HG03432 (cell line): ENCODE measurements at regions not wholly inside any gene's neighbourhood (a gene's known extent, or its start where the extent isn't known, plus 50 kb on each side); places are given as distances from the start of the nearest gene placed in this dataset.
"Not testable (repeated sequence)": the region's sequence is repeated elsewhere in the genome, so short reads cannot be mapped to it uniquely, and the experiment has no call there.

Experiments
- ATAC-seq: cut with Tn5 transposase; IDR thresholded peaks from one replicate; pipeline ENCODE4 v1.9.1; 2021; ENCODE audit warnings: mild to moderate bottlenecking, moderate library complexity; ENCODE audit not compliant: unreplicated experiment

DNA sequence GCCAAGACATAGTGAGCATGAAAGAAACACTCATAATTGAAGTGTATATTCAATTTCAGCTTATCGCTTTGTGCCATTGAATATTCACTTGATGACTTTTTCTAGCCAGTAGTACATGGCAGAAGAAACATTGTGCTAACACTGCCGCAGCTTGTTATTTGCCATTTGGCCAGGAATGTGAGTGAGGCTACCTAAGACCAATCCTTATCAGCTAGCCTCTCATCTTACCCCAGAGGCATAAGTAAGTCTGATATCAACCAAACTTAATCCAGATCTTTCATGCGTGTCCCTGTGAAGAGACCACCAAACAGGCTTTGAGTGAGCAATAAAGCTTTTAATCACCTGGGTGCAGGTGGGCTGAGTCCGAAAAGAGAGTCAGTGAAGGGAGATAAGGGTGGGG, 586.0 kb upstream of the MBL2 start:
- no peak for ATAC-seq

DNA sequence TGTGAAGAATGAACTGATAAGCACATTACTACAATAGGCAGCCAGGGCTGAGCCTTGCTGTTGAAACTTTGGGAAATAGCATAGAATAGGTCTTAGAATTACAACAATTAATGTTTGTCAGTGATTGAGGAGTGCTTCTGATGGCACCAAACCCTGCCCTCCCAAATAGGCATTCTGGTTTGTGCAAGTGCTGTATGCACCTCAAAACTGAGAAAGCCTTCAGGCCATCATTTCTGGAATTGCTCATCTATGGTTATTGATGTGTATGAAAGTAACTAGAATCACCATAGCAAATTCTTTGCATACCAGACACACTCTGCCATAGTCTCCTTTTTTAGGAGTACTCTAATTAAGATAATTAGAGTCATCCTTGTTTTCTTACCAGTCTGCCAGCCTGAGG, 585.0 kb upstream of the MBL2 start:
- no peak for ATAC-seq

DNA sequence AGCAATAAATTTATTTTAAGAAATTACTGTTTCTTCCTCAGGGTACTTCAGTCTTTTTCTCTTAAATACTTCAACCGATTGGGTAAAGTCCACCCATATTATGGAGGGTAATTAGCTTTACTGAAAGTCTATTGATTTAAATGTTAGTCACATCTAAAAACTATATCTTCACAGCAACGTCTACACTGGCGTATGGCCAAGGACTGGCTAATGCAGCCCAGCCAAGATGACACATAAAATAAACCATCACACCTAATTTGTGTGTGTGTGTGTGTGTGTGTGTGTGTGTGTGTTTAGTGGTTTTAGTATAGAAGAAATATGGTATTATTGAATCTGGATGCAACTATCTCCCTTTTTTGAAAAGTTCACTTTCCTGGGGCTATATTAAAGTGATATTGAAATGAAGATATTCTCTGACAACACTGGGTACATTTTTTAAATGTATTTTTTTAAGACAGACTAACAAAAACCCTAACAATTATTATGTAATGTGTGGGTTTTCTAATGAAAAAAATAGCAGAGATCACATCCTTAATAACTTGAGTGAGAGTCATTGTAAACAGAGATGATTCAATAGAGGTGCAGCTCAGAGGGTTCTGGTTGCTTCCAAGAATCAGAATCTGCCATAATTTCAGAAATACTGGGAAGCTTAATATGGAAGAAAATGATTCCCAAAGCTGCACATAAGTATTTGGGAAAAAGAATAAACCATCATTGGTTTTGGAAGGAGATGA, 584.2 kb upstream of the MBL2 start:
- ATAC-seq, result no peak

DNA sequence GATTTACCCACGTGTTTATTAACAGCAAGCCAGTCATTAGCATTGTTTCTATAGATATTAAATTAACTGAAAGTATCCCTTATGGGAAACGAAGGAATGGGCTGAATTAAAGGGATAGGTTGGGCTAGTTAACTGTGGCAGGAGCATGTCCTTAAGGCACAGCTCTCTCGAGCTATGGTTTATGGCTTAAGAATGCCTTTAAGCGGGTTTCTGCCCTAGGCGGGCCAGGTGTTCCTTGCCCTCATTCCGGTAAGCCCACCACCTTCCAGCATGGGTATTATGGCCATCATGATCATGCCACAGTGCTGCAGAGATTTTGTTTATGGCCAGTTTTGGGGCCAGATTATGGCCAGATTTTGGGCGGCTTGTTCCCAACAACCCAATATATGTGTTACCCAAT, 569.9 kb upstream of the MBL2 start:
- ATAC-seq, result not testable (repeated sequence)

DNA sequence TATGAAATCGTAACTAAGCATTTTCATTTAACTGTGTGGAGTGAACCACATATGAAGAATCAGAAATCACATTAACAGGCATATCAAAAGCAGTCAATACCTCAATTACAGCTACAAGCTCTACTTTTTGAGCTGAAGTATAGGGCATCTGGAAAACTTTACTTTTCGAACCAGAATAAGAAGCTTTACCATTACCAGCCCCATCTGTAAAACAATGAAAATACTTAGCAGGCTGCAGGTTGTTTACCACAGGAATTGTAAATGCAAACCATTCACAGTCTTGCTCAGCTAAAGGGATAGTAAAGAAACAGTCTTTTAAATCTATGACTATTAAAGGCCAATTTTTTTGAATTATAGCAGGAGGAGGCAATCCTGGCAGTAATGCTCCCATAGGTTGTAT, 565.6 kb upstream of the MBL2 start:
- ATAC-seq, result not testable (repeated sequence)

DNA sequence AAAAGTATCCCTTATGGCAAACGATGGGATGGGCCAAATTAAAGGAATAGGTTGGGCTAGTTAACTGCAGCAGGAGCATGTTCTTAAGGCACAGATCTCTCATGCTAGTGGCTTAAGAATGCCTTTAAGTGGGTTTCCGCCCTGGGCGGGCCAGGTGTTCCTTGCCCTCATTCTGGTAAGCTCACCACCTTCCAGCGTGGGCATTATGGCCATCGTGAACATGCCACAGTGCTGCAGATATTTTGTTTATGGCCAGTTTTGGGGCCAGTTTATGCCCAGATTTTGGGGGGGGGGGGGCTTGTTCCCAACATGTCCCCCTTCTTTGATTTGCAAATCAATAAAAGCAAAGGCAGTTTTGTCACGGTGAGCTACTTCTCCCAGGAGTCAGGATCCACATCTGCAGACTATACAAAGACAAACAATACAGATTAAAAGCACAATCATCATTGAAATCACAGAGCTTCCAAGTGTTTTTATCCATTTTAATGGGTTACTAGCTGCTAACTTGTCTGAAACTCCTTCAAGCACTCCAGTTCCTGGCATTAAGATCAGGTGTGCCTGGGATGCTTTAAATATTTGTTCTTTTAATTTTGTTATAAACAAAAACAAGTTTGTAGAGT, 563.3 kb upstream of the MBL2 start:
- not testable (repeated sequence) for ATAC-seq

DNA sequence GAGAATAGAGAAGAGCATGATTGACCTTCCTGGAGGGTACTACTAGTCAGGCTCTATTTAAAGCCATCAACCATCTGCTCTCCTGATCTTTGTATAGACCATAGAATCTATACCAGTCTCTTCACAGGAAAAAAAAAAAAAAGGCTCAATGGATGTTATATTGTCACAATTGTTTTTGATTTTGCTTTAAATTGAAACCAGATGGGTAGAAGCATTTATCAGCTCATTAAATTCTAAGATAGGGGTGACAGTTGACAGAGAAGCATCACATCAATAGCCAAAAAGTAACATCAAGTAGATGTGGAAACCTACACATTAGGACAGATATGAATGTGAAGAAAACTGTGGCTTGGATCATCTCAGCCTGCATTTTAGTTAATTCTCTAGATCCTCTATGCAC, 558.9 kb upstream of the MBL2 start:
- ATAC-seq, result no peak

DNA sequence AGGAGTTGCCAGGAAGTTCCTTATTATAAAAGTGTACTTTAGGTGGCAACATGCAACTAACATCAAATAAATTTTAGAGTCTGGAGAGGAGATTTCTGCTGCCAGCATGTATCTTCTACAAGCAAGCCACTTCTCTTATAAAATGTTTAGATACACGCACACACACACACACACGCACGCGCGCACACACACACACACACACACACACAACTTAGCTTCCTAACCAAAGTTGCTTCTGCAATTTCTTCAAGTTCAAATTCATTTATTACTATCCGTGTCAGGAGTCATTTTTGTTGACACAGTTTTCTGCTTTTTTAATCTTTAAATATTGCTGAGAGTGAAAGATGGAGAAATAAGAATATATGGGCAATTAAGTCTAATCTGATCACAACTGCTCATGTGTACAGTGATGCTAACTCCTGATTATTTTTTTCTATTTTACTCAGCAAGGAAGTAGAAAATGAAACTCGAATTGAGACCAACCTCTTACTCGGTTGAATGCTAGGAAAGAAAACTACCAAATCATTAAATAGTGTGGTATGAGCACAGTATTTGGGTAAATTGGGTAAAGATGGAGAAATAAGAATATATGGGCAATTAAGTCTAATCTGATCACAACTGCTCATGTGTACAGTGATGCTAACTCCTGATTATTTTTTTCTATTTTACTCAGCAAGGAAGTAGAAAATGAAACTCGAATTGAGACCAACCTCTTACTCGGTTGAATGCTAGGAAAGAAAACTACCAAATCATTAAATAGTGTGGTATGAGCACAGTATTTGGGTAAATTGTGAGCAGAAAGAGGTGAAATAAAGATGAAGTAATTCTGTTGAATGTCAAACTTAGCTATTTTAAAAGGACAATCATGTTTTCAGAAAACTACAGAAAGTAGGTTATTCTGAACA, 554.1 kb upstream of the MBL2 start:
- ATAC-seq, result peak; percentile 64

DNA sequence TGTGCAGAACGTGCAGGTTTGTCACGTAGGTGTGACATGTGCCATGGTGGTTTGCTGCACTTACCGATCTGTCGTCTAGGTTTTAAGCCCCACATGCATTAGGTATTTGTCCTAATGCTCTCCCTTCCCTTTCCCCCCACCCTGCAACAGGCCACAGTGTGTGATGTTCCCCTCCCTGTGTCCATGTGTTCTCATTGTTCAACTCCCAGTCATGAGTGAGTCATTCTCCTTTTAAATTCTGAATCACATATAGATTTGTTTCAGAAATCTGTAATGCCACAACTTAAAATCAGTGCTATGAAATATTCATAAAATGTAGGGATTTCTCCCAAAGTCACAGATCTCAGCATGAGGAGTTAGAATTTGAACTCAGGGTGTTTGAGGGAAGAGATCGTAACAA, 552.5 kb upstream of the MBL2 start:
- ATAC-seq, result no peak

DNA sequence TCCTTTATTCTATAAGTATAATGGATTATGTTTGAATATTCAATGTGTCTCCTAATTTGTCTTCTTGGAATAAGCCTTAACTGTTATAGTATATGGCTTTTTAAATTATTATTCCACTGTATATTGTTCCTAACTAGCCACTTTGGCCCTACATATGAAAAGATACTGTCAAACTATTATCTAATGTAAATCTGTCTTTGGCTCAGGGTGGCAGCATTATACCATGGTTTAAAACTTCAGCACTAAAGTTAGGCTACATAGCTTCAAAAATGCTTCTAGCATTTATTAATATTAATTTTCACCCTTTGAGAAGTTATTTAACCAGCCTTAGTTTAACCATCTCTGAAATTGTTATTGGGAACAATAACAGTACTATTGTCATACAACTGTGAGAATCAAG, 543.1 kb upstream of the MBL2 start:
- ATAC-seq, result no peak

DNA sequence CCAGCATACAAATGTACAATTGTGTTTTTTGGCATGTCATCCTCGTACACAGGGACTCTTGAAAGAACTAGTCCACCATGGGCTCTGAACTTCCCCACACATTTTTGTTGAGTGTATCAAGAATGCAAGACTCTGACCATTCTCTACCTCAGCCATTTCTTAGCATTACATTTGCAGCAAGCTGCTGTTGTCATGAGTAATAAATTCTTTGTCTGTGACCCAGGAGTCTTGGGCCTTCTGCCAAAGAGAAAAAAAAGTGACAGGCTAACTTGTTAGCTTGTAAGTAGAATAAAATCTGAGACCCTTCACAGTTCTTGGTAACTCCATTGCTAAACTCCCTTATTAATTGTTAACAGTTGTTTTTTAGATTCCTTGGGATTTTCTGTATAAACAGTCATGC, 542.3 kb upstream of the MBL2 start:
- ATAC-seq, result no peak

DNA sequence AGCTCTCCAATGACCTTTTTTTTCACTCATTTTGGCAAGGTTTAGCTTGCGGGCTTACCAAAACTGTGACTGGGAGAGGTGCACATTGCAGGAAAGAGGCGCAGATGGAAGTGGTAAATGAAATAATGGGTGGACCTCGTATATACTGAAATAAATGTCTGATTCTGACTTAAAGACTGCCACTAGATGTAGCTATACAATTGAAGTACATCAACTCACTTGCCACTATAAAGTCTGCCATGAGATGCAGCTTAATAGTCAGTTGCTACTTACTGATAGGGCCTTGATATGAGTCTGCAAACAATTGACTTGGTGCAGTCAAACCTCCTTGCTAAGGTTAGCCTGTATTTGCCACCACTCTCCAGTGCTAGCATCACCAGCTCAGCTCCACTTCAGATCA, 525.9 kb upstream of the MBL2 start:
- no peak for ATAC-seq

DNA sequence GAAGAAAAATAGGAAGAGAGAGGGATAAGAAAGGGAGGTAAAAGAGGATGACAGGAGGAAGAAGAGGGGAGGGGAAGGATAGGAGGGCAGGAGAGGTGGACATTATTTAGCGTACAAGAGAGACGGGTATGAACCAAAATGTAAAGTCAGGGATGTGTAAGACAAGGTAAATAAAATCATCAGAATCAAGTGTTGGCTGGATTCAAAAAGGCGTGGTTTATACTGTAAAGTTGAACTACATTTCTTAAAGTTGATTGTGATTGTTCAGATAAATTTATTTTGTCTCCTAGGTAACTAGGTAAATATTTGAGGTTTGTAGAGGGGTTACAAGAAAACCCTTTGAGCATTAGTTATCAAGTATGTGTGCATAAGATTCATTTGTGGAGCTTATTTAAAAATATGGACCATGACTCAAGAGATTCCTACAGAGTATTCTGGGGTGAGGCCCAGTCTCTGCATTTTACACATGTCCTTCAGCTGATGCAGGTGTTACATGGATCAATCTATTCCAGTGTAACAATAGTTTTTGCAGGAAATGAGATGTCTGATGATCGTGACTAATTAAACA, 512.1 kb upstream of the MBL2 start:
- no peak for ATAC-seq

DNA sequence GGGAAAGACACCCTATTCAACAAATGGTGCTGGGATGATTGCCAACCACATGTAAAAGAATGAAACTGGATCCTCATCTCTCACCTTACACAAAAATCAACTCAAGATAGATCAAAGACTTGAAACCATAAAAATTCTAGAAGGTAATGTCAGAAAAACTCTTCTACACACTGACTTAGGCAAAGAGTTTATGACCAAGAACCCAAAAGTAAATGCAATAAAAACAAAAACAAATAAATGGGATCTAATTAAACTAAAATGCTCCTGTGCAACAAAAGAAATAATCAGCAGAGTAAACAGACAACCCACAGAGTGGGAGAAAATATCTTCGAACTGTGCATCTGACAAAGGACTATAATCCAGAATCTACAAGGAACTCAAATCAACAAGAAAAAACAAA, 504.2 kb upstream of the MBL2 start:
- ATAC-seq, result no peak

DNA sequence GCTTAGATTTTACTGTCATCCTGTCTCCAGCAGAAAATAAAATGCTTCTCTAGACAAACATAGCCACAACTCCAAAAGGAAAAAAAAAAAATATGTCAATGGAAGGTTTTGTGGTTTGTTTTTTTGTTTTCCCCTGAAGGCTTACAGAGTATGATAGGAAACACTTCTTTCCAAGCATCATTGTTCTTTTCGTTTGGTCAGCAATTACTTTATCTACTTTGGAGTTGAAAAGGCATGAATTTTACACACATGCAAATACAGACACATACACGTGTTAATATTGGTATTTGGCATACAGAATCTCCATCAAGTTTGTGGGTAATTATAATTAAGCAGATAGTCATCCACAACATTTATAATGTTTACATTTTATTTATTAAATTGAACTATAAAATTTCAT, 496.9 kb upstream of the MBL2 start:
- ATAC-seq, result no peak

DNA sequence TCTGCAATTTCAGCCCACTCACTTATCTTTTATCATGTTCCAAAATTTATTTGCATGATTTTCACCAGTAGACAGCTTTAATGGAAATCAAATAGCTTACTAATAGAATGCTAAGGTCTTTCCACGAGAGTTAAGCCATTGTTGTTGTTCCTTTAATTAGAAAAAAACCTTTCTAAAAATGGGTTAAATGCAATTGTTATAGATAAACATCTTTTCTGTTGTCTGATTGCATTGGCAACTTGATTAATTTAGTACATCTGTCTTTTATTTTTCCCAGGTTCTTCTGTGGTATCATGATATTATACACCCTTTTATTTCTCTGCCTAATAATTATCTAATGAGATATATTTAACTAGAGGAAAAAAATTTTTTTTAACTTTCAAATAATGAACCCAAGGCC, 487.6 kb upstream of the MBL2 start:
- ATAC-seq, result no peak

DNA sequence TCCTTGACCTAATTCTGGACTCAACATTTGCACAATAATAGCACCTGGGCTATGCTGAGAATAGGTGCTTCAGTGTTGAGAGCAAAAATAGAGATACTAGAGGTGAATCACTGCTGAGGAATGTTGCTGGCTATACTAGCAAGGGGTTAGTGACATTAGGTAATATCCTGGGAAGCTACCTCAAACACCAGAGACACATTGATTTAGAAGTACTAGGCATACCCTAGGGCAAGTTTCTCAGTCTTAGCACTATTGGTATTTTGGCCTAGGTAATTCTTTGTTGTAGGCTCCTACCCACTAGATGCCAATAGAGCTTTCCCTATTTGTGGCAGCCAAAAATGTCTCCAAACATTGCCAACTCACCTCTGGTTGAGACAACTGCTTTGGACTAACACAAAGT, 484.0 kb upstream of the MBL2 start:
- no peak for ATAC-seq

DNA sequence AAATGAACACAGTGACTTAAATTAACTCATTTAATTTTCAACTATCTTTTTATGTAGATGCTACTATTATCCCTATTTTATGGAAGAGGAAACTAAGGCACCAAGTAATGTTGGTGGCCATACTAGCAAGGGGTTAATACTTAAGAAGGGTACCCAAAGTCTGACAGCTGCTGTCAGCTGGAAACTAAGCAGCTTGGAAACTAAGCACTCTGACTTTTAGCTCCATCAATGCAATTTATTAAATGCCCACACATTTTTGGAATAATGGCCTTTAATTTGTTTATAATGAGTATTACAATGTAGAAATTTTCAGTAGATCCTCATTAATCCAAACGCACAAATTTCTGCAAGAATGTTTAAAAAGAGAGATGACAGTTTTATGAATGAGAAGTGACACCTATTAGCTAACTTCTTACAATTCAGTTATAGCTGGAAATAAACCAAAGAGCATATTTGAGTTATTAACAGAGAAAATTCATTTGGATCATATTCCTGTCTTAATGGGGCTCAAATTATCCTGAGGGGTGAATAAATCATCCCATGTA, 483.1 kb upstream of the MBL2 start:
- no peak for ATAC-seq

DNA sequence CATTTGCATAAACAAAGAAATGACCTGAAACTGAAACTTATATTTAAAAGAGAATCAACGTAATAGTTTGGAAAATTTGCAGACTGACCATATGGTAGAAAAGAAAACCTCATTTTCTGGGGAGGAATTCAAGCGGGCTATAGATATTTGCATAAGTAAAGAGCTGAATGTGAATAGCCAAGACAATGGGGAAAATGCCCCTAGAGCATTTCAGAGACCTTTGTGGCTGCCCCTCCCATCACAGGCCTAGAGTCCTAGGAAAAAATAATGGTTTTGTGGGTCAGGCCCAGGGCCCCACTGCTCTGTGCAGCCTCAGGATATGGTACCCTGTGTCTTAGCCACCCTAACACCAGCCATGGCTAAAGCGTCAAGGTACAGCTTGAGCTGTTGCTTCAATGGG, 480.6 kb upstream of the MBL2 start:
- no peak for ATAC-seq

DNA sequence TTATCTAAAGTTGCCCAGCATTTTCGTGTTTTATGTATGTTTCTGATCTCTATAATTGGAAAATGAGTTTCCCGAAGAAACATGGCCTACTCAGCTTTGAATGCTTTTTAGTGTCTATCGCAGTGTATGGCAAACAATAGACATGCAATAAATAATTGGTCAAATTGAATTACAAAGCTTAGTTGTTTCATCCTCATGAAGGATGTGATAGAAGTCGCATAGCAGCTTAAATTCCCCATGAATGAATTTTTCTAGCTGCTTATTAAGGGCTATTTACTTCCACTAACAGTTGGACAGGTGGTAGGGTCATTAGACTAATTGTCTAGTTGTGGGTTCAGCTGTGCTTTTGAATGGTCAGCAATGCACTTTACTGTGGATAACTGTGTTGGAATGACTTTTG, 467.3 kb upstream of the MBL2 start:
- no peak for ATAC-seq

DNA sequence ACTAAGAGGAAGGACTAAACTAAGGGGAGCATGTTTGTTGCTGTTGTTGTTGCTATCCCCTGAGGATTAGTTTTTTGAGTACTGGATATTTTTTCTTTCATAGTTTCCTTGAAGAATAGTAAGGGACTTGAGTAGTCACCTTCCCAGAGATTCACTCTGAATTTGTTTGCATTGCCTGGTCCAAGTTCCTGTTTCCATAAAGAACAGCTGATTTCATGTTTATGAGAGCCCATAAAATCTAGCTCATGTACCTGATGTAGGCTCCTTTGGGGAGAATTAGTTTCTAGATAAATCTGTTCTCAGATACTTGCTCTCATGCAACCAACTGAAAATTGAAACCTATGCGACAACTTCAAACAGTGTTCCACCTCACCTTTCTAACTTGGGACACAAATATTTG, 464.4 kb upstream of the MBL2 start:
- no peak for ATAC-seq
